ENCODE measurements at regions not wholly inside any gene's neighbourhood (a gene's known extent, or its start where the extent isn't known, plus 50 kb on each side); places are given as distances from the start of the nearest gene placed in this dataset.
"Not testable (repeated sequence)": the region's sequence is repeated elsewhere in the genome, so short reads cannot be mapped to it uniquely, and the experiment has no call there.

DNA sequence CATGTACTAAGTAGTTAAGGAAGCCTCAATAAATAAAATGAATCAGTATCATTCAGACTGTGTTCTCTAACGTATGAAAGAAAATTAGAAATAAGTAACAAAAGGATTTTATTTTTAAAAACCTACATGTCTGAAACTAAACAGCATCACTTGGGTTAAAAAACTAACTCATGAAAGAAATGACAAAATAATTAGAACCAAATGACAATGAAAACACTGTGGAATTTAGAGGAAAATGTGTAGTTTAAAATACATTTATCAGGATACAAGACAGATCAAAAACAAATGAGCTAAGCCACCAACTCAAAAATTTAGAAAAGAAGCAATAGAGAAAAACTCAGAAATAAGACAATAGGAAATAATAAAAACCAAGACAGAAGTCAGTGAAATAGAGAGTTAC lies 108.7 kb downstream of the TENT5C start:
- Histone ChIP-seq H3K4me1 (ENCODE audit: control insufficient read depth, insufficient read depth, low read length) (peaks cover 8% of the 10 kb centered on the region), H3K9me3 (ENCODE audit: control insufficient read depth, low read length) (peaks cover 29% of the 10 kb centered on the region), H3K36me3 (ENCODE audit: control insufficient read depth, insufficient read depth, low read length) (no peaks in the 10 kb centered on the region), H3K9ac (ENCODE audit: extremely low read depth, low read length, poor library complexity, severe bottlenecking) (no peak overlapping the region), H3K27me3 (ENCODE audit: control insufficient read depth, insufficient read depth, low read length, poor library complexity, severe bottlenecking) (no peaks in the 10 kb centered on the region), H3K27ac (ENCODE audit: low read depth, low read length) (no peak overlapping the region), H3K4me3 (ENCODE audit: low read length) (no peak overlapping the region)
- Mint-ChIP-seq H3K4me1 (peaks cover 9% of the 10 kb centered on the region), H3K27me3 (ENCODE audit: insufficient read depth) (no peaks in the 10 kb centered on the region), H3K9me3 (peaks cover 43% of the 10 kb centered on the region), H3K27ac (no peak overlapping the region), H3K36me3 (ENCODE audit: low read depth) (no peaks in the 10 kb centered on the region), H3K4me3 (no peak overlapping the region)
- no CpG with 5 or more reads among the region's 1 CpG for WGBS, 2 experiments (ENCODE audit: insufficient coverage in 1 of 2, insufficient read length in 1 of 2)
- no peak for TF ChIP-seq CTCF (conservative IDR thresholded peaks at IDR 0.05)
- no peak for DNase-seq

- H3K9me3 Mint-ChIP-seq, result peaks cover 57% of the 10 kb centered on the region
- H3K4me3 Mint-ChIP-seq, result not testable (repeated sequence)
Observed at GRCh38 chr1:117716030-117716429, 110.2 kb downstream of the TENT5C start.

DNA sequence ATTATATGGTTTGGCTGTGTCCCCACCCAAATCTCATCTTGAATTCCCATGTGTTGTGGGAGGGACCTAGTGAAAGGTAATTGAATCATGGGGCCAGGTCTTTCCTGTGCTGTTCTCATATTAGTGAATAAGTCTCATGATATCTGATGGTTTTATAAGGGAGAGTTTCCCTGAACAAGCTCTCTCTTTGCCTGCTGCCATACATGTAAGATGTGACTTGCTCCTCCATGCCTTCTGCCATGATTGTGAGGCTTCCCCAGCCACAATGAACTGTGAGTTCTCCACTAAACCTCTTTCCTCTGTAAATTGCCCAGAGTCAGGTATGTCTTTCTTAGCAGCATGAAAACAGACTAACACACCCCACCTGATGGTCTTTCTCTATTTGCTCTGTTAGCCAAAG lies 112.1 kb downstream of the TENT5C start:
- H3K4me1 Mint-ChIP-seq; H3K27ac Mint-ChIP-seq; H3K4me3 ChIP-seq (ENCODE audit: low read length); H3K36me3 Mint-ChIP-seq (ENCODE audit: low read depth); DNase-seq; H3K27ac ChIP-seq (ENCODE audit: low read depth, low read length); H3K4me3 Mint-ChIP-seq; H3K36me3 ChIP-seq (ENCODE audit: control insufficient read depth, insufficient read depth, low read length); H3K27me3 Mint-ChIP-seq (ENCODE audit: insufficient read depth); H3K4me1 ChIP-seq (ENCODE audit: control insufficient read depth, insufficient read depth, low read length); H3K9ac ChIP-seq (ENCODE audit: extremely low read depth, low read length, poor library complexity, severe bottlenecking); H3K27me3 ChIP-seq (ENCODE audit: control insufficient read depth, insufficient read depth, low read length, poor library complexity, severe bottlenecking): not testable (repeated sequence)
- H3K9me3 Mint-ChIP-seq, result peaks cover 72% of the 10 kb centered on the region
- peaks cover 44% of the 10 kb centered on the region for H3K9me3 ChIP-seq (ENCODE audit: control insufficient read depth, low read length)

More at GRCh38 chr1:117716030-117716429, 110.2 kb downstream of the TENT5C start:
- H3K27me3 Mint-ChIP-seq (ENCODE audit: insufficient read depth); H3K36me3 Mint-ChIP-seq (ENCODE audit: low read depth); H3K4me1 ChIP-seq (ENCODE audit: control insufficient read depth, insufficient read depth, low read length); DNase-seq; H3K36me3 ChIP-seq (ENCODE audit: control insufficient read depth, insufficient read depth, low read length); H3K27ac ChIP-seq (ENCODE audit: low read depth, low read length); H3K9ac ChIP-seq (ENCODE audit: extremely low read depth, low read length, poor library complexity, severe bottlenecking); H3K4me3 ChIP-seq (ENCODE audit: low read length); H3K4me1 Mint-ChIP-seq; H3K27ac Mint-ChIP-seq; H3K27me3 ChIP-seq (ENCODE audit: control insufficient read depth, insufficient read depth, low read length, poor library complexity, severe bottlenecking): not testable (repeated sequence)
- WGBS, 2 experiments (ENCODE audit: insufficient coverage in 1 of 2, insufficient read length in 1 of 2), result 86 to 92% methylated on average over 4 of the region's 4 CpGs
- H3K9me3 ChIP-seq (ENCODE audit: control insufficient read depth, low read length), result peaks cover 44% of the 10 kb centered on the region

GRCh38 chr1:117718596-117718995 lies 112.7 kb downstream of the TENT5C start:
- 80 to 88% methylated on average over 2 of the region's 2 CpGs for whole genome bisulfite sequencing, 2 experiments (ENCODE audit: insufficient coverage in 1 of 2, insufficient read length in 1 of 2)
- H3K27me3 Mint-ChIP-seq (ENCODE audit: insufficient read depth); H3K4me3 ChIP-seq (ENCODE audit: low read length); H3K4me1 Mint-ChIP-seq; H3K36me3 Mint-ChIP-seq (ENCODE audit: low read depth); H3K36me3 ChIP-seq (ENCODE audit: control insufficient read depth, insufficient read depth, low read length); DNase-seq; H3K27ac Mint-ChIP-seq; H3K4me1 ChIP-seq (ENCODE audit: control insufficient read depth, insufficient read depth, low read length); H3K27ac ChIP-seq (ENCODE audit: low read depth, low read length); H3K4me3 Mint-ChIP-seq; H3K27me3 ChIP-seq (ENCODE audit: control insufficient read depth, insufficient read depth, low read length, poor library complexity, severe bottlenecking); H3K9ac ChIP-seq (ENCODE audit: extremely low read depth, low read length, poor library complexity, severe bottlenecking): not testable (repeated sequence)
- H3K9me3 ChIP-seq (ENCODE audit: control insufficient read depth, low read length), result peaks cover 47% of the 10 kb centered on the region
- peaks cover 75% of the 10 kb centered on the region for H3K9me3 Mint-ChIP-seq
